A549 (cell line): ENCODE measurements at regions not wholly inside any gene's neighbourhood (a gene's known extent, or its start where the extent isn't known, plus 50 kb on each side); places are given as distances from the start of the nearest gene placed in this dataset.

Source experiments
- POLR2A ChIP-seq: IDR thresholded peaks from 2 replicates; pipeline ENCODE4 v1.6.1; 2012; ENCODE audit warnings: mild to moderate bottlenecking, low read length
- POLR2AphosphoS2 ChIP-seq: conservative IDR thresholded peaks from 2 replicates; pipeline ENCODE4 v1.6.1; 2012; ENCODE audit warnings: low read length, improper control_type of control experiment, inconsistent platforms
- RAD21 ChIP-seq, 2 experiments: fragments of >200 bp in 1 of 2; sonication (Bioruptor Twin) in 1 of 2; formaldehyde crosslinking in 1 of 2; IDR thresholded peaks in 1 of 2; conservative IDR thresholded peaks in 1 of 2; 2 replicates in 1 of 2; 3 replicates in 1 of 2; pipeline ENCODE4 v1.6.1; 2012 to 2018; ENCODE audit warnings: inconsistent platforms in 1 of 2
- SMC3 ChIP-seq: fragments of >200 bp; sonication (Bioruptor Twin); formaldehyde crosslinking; IDR thresholded peaks from 3 replicates; pipeline ENCODE4 v1.6.1; 2018; ENCODE audit warnings: inconsistent platforms
- ZNF302 ChIP-seq: fragments of 250-450 bp; sonication (Bioruptor Pico); IDR thresholded peaks from 2 replicates; pipeline ENCODE4 v1.9.0; 2021; ENCODE audit warnings: inconsistent platforms, mild to moderate bottlenecking, moderate library complexity
- TF ChIP-seq, protein P1 (sequence below): fragments of >200 bp; sonication (Bioruptor Twin); formaldehyde crosslinking; IDR thresholded peaks from 3 replicates; pipeline ENCODE4 v1.5.1; 2016

- TF ChIP-seq SMC3 = no peak
- TF ChIP-seq POLR2AphosphoS2 = no peak
- no peak for TF ChIP-seq POLR2A
- no peak for TF ChIP-seq ZNF302 (CRISPR knock-in tag)
- TF ChIP-seq, protein P1, sequence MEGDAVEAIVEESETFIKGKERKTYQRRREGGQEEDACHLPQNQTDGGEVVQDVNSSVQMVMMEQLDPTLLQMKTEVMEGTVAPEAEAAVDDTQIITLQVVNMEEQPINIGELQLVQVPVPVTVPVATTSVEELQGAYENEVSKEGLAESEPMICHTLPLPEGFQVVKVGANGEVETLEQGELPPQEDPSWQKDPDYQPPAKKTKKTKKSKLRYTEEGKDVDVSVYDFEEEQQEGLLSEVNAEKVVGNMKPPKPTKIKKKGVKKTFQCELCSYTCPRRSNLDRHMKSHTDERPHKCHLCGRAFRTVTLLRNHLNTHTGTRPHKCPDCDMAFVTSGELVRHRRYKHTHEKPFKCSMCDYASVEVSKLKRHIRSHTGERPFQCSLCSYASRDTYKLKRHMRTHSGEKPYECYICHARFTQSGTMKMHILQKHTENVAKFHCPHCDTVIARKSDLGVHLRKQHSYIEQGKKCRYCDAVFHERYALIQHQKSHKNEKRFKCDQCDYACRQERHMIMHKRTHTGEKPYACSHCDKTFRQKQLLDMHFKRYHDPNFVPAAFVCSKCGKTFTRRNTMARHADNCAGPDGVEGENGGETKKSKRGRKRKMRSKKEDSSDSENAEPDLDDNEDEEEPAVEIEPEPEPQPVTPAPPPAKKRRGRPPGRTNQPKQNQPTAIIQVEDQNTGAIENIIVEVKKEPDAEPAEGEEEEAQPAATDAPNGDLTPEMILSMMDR = no peak
- TF ChIP-seq RAD21 (conservative IDR thresholded peaks at IDR 0.05 in 1 of 2, IDR thresholded peaks at IDR 0.05 in 1 of 2) = no peak
These were observed 255.1 kb downstream of the OTUD1 start for GRCh38 chr10:23693925-23694324.
